NCI-H748 (cell line): ENCODE measurements at regions not wholly inside any gene's neighbourhood (a gene's known extent, or its start where the extent isn't known, plus 50 kb on each side); places are given as distances from the start of the nearest gene placed in this dataset.
"Not testable (repeated sequence)": the region's sequence is repeated elsewhere in the genome, so short reads cannot be mapped to it uniquely, and the experiment has no call there.

Source experiments
- DNase-seq: peaks from one replicate; lab custom pipeline; 2025; ENCODE audit not compliant: unreplicated experiment; lab: John Stamatoyannopoulos, UW

DNA sequence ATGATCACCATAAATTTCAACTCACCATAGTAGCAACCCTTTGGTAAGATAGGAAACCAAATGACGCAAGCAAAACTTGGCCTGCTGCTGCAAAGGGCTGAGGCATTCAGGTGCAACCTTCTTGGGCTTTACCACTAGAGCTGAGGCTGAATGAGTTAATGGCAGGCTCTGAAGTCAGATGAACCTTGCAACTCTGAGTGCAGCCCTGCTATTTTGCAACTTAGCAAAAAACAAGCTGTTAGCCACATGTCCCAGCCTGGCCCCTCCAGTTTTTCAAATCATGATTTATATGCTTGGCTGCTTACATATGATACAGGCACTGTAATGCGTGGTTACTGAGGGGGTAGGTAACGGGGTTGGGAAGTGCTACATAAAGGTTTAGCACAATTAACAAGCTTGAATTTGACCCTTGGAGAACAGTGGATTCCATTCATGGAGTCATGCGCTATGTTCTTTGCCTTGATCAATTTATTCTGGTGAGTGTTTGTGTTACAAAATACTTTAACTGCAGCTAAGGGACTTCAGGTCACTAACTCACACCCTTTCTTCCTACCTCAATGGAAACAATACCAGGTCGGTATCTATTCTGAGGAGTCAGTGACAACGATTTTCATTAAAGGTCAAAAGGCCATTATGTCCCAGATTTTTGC lies 80.5 kb upstream of the PPARGC1A start:
- DNase-seq = no peak

GRCh38 chr4:23969635-23970145 lies 79.8 kb upstream of the PPARGC1A start:
- DNase-seq = no peak

GRCh38 chr4:23967281-23967680 lies 77.4 kb upstream of the PPARGC1A start:
- no peak for DNase-seq

GRCh38 chr4:23966725-23967124 lies 76.9 kb upstream of the PPARGC1A start:
- no peak for DNase-seq

DNA sequence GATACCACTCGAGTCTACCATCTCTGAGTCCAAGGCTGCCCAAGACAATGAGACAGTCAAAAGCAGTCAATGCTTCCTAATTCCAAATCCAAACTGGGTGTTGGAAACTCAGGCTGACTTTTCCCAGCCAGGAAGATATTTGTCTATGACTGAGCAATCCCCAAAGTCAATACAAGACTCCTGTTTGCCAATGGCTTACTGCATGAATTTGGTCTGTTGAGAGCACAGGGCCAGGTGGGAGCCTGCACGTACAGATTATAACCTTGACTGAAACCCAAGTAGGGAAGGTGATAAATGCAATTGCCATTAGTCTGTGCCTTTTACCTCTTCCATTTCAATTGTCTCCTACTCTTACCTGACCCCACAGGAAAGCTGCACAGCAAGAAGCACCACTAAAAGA lies 72.6 kb upstream of the PPARGC1A start:
- no peak for DNase-seq

DNA sequence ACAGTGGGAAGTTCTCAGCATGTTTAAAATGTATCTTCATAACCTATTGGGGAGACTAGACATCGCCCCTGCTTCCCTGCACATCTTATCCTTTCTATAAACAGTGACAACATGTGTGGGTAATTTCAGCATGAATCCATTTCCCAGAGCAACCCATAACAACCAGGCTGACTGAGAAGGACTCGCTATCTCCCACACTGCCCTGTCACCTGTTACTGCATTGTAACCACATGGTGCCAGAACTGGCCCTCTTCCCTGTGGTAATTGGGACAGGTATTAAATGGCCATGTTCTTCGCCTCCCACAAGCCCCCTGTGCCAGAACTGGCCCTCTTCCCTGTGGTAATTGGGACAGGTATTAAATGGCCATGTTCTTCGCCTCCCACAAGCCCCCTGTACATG lies 71.5 kb upstream of the PPARGC1A start:
- not testable (repeated sequence) for DNase-seq

GRCh38 chr4:23959396-23960148 lies 69.7 kb upstream of the PPARGC1A start:
- no peak for DNase-seq

DNA sequence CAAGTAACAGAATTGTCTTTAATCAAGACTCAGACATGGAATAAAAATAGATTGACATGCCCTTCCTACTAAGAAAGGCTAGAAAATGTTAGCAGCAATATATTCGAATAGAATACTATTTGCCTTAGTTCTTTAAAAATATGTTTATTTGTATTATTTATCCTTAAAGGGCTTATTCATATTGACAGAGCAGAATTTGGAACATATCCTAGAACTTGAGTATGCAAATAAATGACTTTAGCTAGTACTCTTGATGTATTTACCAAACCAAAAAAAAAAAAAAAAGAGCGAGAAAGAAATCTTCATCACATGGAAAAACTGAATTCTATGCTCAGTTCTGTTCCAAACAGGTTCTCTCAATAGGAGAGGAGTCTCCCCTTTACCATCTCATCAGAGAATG lies 68.9 kb upstream of the PPARGC1A start:
- DNase-seq = no peak

DNA sequence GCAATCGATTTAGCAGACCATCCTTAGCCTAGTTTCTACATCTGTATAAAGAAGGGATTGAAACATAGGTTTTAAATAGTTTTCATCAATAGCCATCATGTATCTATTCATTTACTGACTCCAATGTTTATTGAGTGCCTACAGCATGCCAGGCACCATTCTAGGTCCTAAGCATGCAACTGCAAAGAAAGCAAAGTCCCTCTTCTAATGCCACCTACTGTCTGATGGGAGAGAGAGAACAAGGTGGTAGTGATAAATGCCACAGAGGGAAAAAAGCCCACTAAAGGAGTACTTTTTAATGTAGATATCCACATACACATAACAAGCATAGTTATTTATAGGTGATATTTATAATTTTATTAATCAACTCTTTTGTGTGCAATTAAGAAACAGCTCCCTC lies 67.6 kb upstream of the PPARGC1A start:
- DNase-seq = no peak

DNA sequence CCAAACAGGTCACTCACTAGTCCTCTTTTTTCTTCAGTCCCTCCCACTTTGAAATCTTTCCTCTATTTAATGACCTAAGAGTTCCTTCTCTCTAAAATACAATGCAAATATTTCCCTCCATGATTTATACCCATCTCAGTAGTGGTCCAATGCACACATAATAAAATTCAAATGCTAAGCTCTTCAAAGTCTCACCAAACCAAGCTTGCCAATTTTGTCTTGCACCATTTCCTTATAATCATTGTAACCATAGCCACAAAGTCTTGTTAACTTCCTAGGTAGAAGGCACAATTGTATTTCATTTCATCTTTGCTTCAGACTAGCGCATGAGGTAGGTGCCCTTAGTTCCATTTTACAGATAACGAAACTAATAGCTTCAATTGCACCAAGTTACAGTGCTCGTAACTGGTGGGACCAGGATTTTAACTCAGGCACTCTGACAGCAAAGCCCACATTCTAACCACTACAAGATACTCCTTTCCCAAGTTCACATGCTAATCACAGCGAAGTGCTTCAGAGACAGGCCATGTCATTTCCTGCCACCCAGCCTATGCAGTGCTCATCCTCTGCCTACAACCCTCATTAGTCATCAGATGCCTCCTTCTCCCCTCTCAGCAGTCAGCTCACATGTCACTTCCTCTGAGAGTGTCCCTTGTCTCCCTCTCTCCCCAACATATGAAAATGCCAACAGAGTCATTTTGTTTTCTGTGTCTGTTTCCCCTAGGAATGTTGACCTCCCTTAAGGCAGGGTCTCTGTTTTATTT lies 66.9 kb upstream of the PPARGC1A start:
- DNase-seq = no peak

- DNase-seq = no peak
These were observed 62.4 kb upstream of the PPARGC1A start for GRCh38 chr4:23952258-23952657.

DNA sequence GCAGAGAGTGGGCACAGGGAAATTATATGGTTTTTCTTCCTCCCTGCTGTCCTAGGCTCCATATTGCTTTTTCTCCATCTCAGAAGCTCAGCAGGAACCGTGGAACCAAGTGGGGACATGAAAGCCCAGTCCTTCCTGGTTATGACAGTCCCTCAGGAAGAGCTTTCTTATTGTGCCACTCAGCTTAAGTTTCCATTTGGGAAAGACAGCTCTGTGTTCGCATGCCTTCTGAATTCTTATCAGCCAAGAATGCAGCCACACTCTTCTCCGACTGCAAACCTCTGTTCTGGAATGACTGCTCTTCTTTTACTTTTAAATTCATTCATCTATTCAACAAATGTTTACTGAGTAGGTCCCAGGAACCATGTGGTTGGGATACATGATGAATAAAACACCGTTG lies 58.0 kb upstream of the PPARGC1A start:
- DNase-seq = no peak

- DNase-seq = no peak
These were observed 56.5 kb upstream of the PPARGC1A start for GRCh38 chr4:23946299-23946698.

DNA sequence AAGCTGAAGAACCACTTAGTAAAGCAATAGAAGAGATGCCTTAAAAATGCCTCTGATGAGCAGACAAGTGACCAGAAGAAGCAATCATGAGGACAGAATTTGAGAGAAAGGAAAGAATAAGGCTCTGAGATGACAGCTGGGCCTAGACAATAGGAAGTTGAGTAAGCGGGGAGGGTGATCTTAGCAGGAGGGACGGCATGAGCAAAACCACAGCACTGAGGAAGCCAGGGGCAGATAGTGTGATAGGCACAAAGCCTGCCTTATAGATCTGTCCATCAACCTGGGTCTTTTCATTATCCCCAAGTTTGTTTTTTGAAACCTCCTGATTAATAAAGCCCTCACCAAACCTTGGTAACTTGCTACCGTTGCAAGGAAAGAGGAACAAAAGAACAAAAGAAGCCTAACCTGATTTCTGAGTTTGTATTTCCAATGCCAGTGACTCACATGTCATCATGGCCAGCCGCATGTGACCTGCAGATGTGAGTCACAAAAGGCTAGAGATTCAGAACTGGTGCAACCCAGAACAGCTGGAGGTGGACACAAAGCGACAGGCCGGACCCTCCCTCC lies 55.7 kb upstream of the PPARGC1A start:
- DNase-seq = no peak

DNA sequence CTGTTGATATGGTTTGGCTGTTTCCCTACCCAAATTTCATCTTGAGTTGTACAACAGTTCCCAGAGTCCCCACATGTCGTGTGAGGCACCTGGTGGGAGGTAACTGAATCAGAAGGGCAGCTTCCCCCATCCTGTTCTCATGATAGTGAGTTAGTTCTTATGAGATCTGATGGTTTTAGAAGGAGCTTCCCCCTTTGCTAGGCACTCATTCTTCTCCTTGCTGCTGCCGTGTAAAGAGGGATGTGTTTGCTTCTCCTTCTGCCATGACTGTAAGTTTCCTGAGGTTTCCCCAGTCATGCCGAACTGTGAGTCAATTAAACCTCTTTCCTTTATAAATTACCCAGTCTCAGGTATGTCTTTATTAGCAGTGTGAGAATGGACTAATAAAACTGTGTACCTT lies 54.7 kb upstream of the PPARGC1A start:
- not testable (repeated sequence) for DNase-seq

DNA sequence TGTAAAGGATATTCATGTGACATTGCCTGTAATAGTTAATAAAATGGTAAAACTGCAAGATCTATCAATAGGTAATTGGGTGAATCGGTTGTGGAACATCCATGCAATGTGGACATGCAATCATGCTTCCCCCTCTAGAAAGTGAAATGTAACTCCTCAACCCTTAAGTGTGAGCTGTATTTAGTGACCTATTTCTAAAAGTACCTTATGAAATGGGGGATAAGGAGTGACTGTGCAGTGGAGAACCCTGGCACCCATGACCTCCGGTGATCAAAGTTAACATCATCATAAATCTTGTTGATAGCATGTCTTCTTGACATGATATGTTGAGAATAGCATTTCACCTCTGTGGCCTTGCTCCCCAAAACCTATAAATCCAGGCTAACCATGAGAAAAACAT lies 53.6 kb upstream of the PPARGC1A start:
- DNase-seq = no peak

DNA sequence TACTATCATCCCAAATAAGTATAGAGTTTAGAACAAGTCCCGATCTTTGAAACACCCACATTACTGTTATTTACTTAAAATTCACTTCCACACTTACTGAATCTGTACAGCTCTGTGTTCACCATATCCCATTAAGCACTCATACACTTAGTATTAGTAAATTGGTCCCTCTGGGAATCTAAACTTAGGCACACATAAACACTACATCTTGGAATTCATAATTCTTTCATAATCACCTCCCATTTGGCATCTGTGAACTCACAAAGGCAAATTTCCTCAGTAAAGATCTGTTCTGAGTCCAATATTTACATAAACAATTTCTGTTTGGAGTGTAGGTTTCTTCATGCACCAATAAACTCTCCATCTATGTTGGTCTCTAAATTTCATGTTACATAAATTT lies 52.6 kb upstream of the PPARGC1A start:
- no peak for DNase-seq
